GM19099 (cell line): ENCODE measurements at regions not wholly inside any gene's neighbourhood (a gene's known extent, or its start where the extent isn't known, plus 50 kb on each side); places are given as distances from the start of the nearest gene placed in this dataset.

ENCODE experiments used
- POLR2A ChIP-seq: IDR thresholded peaks from 3 replicates; pipeline ENCODE4 v1.6.1; 2011; ENCODE audit warnings: low read depth; ENCODE audit not compliant: insufficient read length; ENCODE audit errors: extremely low read depth

DNA sequence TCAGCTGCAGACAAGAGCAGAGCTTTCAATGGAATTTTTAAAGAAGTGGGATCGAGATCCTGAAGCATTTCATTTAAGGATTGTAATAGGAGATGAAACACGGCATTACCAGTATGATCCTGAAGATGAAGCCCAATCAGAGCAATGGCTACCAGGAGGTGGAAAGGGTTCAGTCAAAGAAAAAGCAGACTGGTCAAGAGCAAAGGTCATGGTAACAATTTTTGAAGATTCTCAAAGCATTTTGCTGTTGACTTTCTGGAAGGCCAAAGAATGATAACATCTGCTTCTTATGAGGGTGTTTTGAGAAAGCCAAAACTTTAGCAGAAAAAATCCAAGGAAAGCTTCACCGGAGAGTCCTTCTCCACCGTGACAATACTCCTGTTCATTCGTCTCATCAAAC lies 204.3 kb upstream of the EEA1 start:
- TF ChIP-seq POLR2A, result no peak

DNA sequence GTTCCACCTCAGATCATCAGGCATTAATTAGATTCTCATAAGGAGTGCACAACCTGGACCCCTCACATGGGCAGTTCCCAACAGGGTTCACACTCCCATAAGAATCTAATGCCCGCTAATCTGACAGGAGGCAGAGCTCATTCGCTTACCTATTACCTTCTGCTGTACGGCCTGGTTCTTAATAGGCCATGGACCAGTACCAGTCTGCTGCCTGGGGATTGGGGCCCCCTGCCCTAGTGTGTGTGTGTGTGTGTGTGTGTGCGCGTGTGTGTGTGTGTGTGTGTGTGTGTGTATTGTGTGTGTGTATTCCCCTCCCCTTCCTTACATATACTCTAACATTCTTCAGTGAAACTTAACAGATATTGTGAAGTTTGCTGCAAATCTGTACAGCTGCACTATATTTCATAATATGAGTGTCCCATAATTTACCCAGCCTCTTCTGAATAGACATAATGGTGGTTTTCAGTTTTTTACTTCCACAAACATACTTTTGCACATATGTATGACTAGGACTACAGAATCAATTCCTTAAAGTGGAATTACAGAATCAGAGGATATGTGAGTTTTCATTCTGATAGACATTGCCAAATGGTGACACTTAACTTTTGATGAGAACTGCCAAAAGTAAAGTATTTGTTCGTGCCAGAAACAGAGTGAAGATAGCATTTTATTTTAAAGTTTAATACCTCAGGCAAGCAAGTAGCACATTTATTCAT lies 205.2 kb upstream of the EEA1 start:
- TF ChIP-seq POLR2A, result no peak

DNA sequence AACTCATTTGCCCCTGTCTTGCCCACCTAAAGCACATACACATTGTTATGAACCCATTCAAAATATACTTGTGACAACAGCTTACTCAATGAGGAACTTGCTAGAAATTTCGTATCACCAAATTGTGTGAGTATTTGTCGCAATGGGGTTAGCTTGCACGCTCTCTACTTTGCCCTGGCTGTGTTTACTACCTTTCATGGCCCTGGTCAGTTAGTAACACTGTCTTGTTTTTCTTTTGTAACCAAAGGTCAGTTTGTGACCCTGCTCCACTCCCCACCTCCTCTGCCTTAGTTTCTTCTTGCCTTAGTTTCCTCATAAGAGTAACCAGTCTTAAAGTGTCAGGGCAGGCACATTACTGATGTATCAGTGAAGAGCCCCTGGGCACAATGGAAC lies 205.8 kb upstream of the EEA1 start:
- TF ChIP-seq POLR2A, result no peak

DNA sequence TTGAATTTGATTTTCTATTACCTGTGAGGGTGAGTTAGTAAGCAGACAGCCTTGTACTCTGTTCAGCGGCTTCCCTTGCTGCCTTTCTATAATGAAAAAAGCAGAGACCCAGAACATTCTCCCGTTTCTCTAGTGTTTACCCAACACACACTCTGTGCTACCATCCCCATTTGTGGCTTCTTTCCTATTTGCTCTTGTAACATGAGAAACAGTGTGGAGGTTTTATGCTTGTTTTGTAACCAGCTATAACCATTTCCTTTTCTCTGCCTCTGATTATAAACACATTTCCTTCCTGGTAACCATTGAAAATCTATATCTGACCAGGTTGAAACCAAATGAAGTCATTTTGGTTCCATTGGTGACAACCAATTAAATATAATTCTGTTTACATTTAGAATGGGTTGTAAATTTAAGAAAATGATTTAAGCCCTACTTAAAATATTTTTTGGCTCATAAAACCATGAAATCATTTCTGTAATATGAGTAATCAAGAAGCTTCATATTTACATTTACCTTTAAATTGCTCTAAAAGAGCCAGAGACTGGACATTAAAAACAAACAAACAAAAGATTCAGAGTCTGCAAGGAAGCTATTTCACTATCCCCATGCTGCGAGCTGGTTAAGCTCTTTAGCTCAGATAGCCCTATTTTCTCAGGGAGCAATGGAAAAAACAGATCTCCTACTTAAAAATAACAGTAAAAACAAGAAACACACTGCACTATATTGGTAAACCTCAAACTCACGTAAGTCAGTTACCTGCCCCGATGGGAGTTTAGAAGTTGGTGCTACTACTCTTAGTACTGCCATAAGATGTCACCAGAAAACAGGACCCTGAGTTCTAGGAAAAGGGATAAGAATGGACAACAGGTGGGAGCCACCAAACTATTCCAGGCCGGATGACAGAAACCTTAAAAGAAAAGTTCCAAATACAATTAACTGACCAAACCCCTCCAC lies 206.5 kb upstream of the EEA1 start:
- TF ChIP-seq POLR2A, result no peak

DNA sequence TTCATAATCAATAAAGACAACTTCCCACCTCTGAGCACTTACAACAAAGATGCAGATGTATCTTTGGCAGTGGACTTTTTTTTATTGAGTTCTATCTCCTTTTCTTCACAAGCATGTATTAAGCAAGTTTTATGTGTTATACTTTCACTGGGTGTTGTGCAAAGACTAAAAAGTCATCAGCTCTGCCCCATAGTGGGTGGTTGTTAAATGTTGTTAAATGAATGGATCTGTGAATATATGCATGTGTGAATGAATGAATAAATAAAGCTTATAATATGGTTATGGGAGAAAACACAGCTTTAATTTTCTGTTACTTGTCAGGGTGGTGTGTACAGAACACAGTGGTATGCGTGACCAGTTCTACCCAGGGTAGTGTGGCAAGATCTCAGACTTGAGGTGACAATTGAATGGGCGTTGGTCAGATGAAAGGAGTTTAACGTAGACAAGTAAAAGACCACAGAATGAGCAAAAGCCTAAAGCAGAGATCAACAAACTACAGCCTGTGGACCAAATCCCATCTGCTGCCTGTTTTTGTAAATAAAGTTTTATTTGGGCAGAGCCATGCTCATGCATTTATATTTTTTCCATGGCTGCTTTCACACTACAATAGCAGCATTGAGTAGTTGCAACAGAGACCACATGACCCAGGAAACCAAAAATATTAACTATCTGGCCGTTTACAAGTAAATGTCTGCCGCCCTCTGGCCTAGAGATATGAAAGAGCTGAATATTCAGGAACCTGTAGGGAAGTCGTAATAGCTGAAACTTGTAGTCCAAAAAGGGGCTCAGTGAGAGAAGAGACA lies 207.4 kb upstream of the EEA1 start:
- peak; percentile 13 for TF ChIP-seq POLR2A

DNA sequence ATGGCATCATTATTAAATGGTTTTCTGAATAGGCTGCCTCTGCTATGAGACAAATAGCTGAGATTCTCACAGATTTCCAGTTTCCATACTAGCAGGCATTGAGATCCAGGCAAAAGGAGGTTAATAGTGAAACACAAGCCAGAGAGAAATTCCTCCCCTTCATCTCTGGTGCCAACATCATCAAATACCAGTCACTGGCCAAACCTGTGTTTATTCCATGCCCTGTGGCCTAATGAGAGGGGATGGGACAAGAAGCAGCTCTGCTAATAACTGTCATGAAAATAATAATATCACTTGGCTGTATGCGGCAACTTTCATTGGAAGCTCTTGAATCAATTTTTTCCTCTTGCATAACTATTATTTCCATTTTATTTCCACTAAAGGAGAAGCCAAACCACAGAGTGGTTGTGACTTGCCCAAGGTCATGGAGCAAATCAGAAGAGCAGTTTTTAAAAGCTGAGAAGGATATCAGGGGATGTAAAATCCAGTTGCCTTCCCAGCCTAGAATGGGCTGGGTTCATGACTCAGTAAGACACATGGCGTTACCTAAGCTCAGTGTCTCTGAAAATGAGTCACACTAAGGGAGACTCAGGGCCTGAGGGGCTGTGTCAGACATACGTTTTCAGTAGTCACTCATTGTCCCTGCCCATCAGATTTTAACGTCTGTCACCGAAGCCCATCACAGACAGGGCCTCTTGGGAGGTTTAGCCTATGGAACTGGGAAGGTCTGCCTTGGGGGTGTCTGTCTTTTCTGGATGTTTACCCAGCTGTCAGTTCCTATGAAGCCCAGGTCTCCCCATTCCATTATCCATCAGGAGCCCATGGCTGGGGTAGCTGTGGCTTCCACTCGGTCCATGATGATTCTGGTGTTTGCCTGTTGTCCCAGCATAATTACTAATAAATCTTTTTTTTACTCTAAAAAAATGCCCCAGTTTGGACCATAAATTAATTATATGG lies 208.8 kb upstream of the EEA1 start:
- TF ChIP-seq POLR2A, result peak; percentile 49

DNA sequence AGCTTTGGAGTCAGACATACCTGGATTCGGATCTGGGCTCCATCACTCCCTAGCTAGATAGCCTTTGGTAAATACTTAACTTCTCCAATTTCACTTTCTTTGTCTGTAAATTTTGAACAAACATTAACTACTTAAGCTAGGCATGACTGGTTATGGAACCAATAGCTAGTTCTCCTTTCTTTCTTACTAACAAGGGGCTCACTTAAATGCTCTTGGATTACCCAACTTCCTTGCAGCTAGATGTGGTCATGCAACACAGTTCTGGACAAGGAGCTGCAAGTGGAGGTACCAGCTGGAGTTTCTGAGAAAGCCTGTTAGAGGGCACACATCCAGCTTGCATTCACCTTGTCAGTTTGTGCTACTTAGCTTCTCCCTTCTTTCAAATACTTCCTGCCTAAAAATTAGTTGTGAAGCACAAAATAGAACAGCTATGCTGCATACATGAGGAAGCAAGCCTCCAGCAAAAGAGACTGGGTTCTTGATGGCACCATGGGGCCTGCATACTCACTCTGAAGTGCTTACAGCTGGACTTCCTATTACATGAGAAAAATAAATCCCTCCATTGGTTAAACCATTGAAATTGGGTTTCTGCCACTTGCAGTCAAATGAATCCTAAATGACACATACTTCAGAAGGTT lies 210.1 kb upstream of the EEA1 start:
- TF ChIP-seq POLR2A, result no peak

DNA sequence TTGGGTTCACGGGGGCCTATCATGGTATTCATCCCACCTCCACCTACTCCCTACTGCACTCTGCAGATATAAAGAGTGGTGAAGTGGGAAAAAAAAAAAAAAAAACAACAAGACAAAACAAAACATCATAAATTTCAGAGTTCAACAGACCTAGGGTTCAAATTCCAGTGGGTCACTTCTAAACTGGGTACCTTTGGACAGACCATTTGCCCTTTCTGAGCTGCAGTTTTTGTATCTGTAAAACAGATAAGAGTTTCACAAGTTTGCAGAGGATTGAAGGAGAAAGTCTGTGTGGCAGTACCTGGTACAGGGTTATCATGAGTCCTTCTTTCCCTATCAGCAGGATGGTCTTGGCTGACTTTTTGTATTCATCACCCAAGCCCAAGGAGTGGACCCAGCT lies 211.2 kb upstream of the EEA1 start:
- TF ChIP-seq POLR2A, result no peak

DNA sequence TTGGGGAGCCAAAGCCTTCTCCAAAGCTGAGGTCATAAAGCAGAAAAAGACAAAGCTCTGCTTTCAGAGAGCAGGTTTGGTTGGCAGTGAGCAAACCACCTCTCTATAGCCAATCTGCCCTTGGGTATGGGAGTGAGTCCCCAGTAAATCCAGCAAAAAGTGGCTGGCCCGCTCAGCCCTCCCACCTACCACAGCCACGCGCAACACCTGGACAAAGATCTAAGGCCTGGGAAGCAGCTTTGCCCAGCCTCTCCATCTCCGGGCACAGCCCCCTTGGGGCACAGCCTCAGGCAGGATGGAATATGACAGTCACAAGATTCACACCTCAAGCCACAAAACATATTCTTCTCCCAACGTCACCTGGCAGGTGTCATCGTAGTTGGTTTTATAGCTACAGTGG lies 211.7 kb upstream of the EEA1 start:
- no peak for TF ChIP-seq POLR2A

DNA sequence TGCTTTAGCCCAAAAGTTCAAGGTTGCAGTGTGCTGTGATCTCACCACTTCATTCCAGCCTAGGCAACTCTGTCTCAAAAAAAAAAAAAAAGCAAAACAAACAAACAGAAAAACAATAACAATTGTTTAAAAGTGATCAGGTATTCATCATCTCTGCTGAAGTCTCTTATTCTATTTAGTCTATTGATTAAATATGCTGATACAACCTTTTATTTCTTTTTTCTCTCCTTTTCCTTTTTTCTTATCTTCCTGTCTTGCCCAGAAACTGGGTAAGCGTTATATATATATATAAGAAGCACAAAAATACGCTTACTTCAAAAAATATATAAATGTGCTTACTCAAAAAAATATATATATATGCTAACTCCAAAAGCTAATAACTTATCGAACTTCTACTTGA lies 213.8 kb upstream of the EEA1 start:
- no peak for TF ChIP-seq POLR2A

DNA sequence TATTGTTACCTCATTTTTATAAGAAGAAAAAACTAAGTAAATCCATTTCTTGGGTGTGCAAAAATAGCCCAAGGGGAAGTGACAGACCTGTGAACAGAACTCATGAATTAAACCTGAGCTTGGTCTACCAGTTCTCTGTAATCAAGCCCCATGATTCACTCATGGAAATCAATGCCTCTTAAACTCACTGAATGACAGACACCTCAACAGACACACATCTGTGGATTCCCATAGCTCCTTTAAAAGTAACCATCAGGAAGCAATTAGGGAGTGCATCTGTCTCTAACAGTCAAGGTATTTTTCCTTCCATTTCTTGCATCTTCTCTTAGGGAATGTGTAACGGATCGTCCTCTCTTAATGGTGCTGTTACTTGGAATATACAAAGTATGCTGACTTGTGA lies 215.0 kb upstream of the EEA1 start:
- no peak for TF ChIP-seq POLR2A

DNA sequence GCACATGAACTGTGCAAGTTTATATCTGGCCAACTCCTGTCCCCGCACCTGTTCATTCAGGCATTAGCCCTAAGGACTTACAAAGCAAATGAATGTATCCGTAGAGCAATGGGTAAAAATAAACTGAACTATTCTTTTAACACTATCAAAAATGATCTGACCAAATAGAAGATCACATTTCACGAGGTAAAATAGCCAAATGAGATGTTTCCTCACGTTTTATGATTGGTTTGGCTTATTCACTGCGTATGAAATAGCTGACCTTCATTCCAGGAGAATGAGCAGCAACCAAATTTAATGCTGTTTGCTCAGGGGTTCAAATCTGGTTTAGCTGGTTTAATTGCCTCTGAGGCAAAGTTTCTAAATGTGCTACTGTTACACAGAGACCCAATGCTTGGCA lies 216.0 kb upstream of the EEA1 start:
- TF ChIP-seq POLR2A, result no peak

DNA sequence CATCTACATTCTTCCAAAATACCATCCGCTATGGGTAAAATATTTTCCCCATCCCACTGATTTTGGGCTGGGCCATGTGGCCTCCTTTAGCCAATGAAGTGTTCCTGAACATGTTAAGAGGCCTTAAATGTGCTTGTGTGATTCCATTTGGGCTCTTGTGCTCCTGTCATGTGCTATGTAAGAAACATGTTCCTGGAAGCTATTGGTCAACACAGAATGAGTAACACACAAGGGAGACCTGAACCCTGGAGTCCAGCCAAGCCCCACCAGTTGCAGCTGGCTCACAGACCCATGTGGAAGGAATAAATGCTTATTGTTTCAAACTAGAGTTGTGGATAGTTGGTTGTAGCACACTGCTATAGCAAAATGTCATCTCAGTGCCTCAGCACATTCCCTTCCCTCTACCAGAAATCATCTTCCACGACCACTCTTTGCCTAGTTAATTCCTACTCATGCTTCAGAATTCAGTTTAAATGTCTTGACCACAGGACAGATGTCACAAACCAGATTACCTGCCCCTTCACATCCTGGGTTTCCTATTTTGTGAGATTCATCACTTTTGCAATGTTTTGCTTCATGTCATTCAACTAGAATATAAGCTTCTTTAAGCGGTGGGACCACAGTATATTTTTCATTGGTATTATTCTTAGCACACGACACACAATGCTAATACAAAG lies 217.3 kb upstream of the EEA1 start:
- TF ChIP-seq POLR2A, result no peak
